Muscle of leg (tissue), 3 donors: ENCODE measurements at regions not wholly inside any gene's neighbourhood (a gene's known extent, or its start where the extent isn't known, plus 50 kb on each side); places are given as distances from the start of the nearest gene placed in this dataset.

Experiments used
- DNase-seq: peaks from one replicate; pipeline ENCODE4 v3.0.0; 2013
- H3K27ac ChIP-seq: one replicate; pipeline ENCODE4 v1.5.1; 2013; ENCODE audit warnings: mild to moderate bottlenecking, low read length, control low read depth
- H3K27me3 ChIP-seq: one replicate; pipeline ENCODE4 v1.6.1; 2013; ENCODE audit warnings: low read length; ENCODE audit not compliant: control insufficient read depth, insufficient read depth
- H3K36me3 ChIP-seq: one replicate; pipeline ENCODE4 v1.6.1; 2013; ENCODE audit warnings: low read length; ENCODE audit not compliant: control insufficient read depth, insufficient read depth
- H3K4me1 ChIP-seq: one replicate; pipeline ENCODE4 v1.6.1; 2013; ENCODE audit warnings: low read length; ENCODE audit not compliant: control insufficient read depth, insufficient read depth
- H3K4me3 ChIP-seq: one replicate; pipeline ENCODE4 v1.5.1; 2013; ENCODE audit warnings: low read length, control low read depth
- H3K9me3 ChIP-seq: replicated peaks from 2 replicates; pipeline ENCODE4 v1.6.1; 2013; ENCODE audit warnings: low read depth, low read length; ENCODE audit not compliant: control insufficient read depth
- WGBS: methylation state at CpG from one replicate; pipeline ENCODE4 v1.1.5; 2013; ENCODE audit warnings: missing lambda C conversion rate; ENCODE audit not compliant: insufficient coverage; 5-methylcytosine and 5-hydroxymethylcytosine counted together

GRCh38 chr2:12606472-12607000 lies 110.2 kb upstream of the TRIB2 start:
- no peak overlapping the region for H3K27ac ChIP-seq
- H3K4me1 ChIP-seq = peaks cover 11% of the 10 kb centered on the region
- 20% methylated on average over 3 of the region's 5 CpGs for WGBS
- no peak overlapping the region for H3K4me3 ChIP-seq
- no peaks in the 10 kb centered on the region for H3K27me3 ChIP-seq
- peak; percentile 82 for DNase-seq
- H3K9me3 ChIP-seq = no peaks in the 10 kb centered on the region
- H3K36me3 ChIP-seq = no peaks in the 10 kb centered on the region

GRCh38 chr2:12607971-12608370 lies 108.8 kb upstream of the TRIB2 start:
- peaks cover 8% of the 10 kb centered on the region for H3K4me1 ChIP-seq
- no peak for DNase-seq
- no peaks in the 10 kb centered on the region for H3K36me3 ChIP-seq
- H3K4me3 ChIP-seq = no peak overlapping the region
- H3K27me3 ChIP-seq = no peaks in the 10 kb centered on the region
- no peaks in the 10 kb centered on the region for H3K9me3 ChIP-seq
- WGBS = 100% methylated on average over 1 of the region's 3 CpGs
- H3K27ac ChIP-seq = no peak overlapping the region

GRCh38 chr2:12610314-12610713 lies 106.4 kb upstream of the TRIB2 start:
- Histone ChIP-seq H3K27ac (no peak overlapping the region), H3K27me3 (no peaks in the 10 kb centered on the region), H3K4me1 (peaks cover 11% of the 10 kb centered on the region), H3K4me3 (no peak overlapping the region), H3K36me3 (no peaks in the 10 kb centered on the region), H3K9me3 (no peaks in the 10 kb centered on the region)
- DNase-seq = no peak

GRCh38 chr2:12612168-12612567 lies 104.6 kb upstream of the TRIB2 start:
- DNase-seq = no peak
- Histone ChIP-seq H3K4me1 (peaks cover 6% of the 10 kb centered on the region), H3K4me3 (no peak overlapping the region), H3K27me3 (no peaks in the 10 kb centered on the region), H3K27ac (no peak overlapping the region), H3K36me3 (no peaks in the 10 kb centered on the region), H3K9me3 (no peaks in the 10 kb centered on the region)
- no CpG with 5 or more reads among the region's 2 CpGs for WGBS

GRCh38 chr2:12612671-12613070 lies 104.1 kb upstream of the TRIB2 start:
- Histone ChIP-seq H3K27me3 (no peaks in the 10 kb centered on the region), H3K27ac (no peak overlapping the region), H3K9me3 (no peaks in the 10 kb centered on the region), H3K36me3 (no peaks in the 10 kb centered on the region), H3K4me1 (peaks cover 6% of the 10 kb centered on the region), H3K4me3 (no peak overlapping the region)
- no peak for DNase-seq
- WGBS = no CpG with 5 or more reads among the region's 2 CpGs

- Histone ChIP-seq H3K4me1 (peaks cover 6% of the 10 kb centered on the region), H3K4me3 (no peak overlapping the region), H3K27ac (no peak overlapping the region), H3K9me3 (no peaks in the 10 kb centered on the region), H3K27me3 (no peaks in the 10 kb centered on the region), H3K36me3 (no peaks in the 10 kb centered on the region)
- DNase-seq = peak; percentile 38
- WGBS = 61% methylated on average over 4 of the region's 7 CpGs
Measured at GRCh38 chr2:12613137-12613835, 103.5 kb upstream of the TRIB2 start.

GRCh38 chr2:12615509-12615908 lies 101.2 kb upstream of the TRIB2 start:
- Histone ChIP-seq H3K9me3 (no peaks in the 10 kb centered on the region), H3K27ac (no peak overlapping the region), H3K27me3 (no peaks in the 10 kb centered on the region), H3K4me3 (no peak overlapping the region), H3K4me1 (peaks cover 14% of the 10 kb centered on the region), H3K36me3 (no peaks in the 10 kb centered on the region)
- 86% methylated on average over 2 of the region's 2 CpGs for WGBS
- no peak for DNase-seq

GRCh38 chr2:12616456-12617156 lies 100.1 kb upstream of the TRIB2 start:
- DNase-seq = no peak
- Histone ChIP-seq H3K36me3 (no peaks in the 10 kb centered on the region), H3K4me1 (peaks cover 14% of the 10 kb centered on the region), H3K4me3 (no peak overlapping the region), H3K27me3 (no peaks in the 10 kb centered on the region), H3K27ac (no peak overlapping the region), H3K9me3 (no peaks in the 10 kb centered on the region)
- WGBS = no CpG with 5 or more reads among the region's 2 CpGs

- WGBS = no CpG with 5 or more reads among the region's 3 CpGs
- H3K9me3 ChIP-seq = no peaks in the 10 kb centered on the region
- no peaks in the 10 kb centered on the region for H3K36me3 ChIP-seq
- no peaks in the 10 kb centered on the region for H3K27me3 ChIP-seq
- DNase-seq = no peak
- no peak overlapping the region for H3K27ac ChIP-seq
- peaks cover 14% of the 10 kb centered on the region for H3K4me1 ChIP-seq
- H3K4me3 ChIP-seq = no peak overlapping the region
Measured at GRCh38 chr2:12617366-12617765, 99.4 kb upstream of the TRIB2 start.

- peaks cover 14% of the 10 kb centered on the region for H3K4me1 ChIP-seq
- WGBS = 81% methylated on average over 2 of the region's 2 CpGs
- no peaks in the 10 kb centered on the region for H3K27me3 ChIP-seq
- no peak overlapping the region for H3K4me3 ChIP-seq
- H3K9me3 ChIP-seq = no peaks in the 10 kb centered on the region
- DNase-seq = no peak
- H3K36me3 ChIP-seq = no peaks in the 10 kb centered on the region
- H3K27ac ChIP-seq = no peak overlapping the region
Measured at GRCh38 chr2:12617853-12618252, 98.9 kb upstream of the TRIB2 start.
